PFSK-1 (cell line): ENCODE measurements at regions not wholly inside any gene's neighbourhood (a gene's known extent, or its start where the extent isn't known, plus 50 kb on each side); places are given as distances from the start of the nearest gene placed in this dataset.

ENCODE experiments used
- FOXP2 ChIP-seq: optimal IDR thresholded peaks from 2 replicates; pipeline ENCODE3; 2011; ENCODE audit warnings: borderline replicate concordance, control low read depth, inconsistent platforms; ENCODE audit not compliant: insufficient read depth; ENCODE audit errors: extremely low read length, extremely low read depth
- POLR2AphosphoS5 ChIP-seq: IDR thresholded peaks from 2 replicates; pipeline ENCODE4 v1.6.1; 2012; ENCODE audit warnings: low read depth, mild to moderate bottlenecking, control low read depth, low read length, moderate library complexity
- REST ChIP-seq, 2 experiments: IDR thresholded peaks; 2 replicates each; pipeline versions ENCODE4 v1.6.1 to v1.8.0; 2011 to 2012; ENCODE audit warnings: low read depth in 2 of 2, low read length in 2 of 2, control low read depth in 1 of 2, inconsistent platforms in 1 of 2, mild to moderate bottlenecking in 1 of 2, moderate library complexity in 1 of 2; ENCODE audit not compliant: insufficient read depth in 1 of 2
- SIN3A ChIP-seq: IDR thresholded peaks from 2 replicates; pipeline ENCODE4 v1.6.1; 2012; ENCODE audit warnings: mild to moderate bottlenecking, low read length, moderate library complexity, borderline replicate concordance; ENCODE audit not compliant: insufficient read depth
- TAF1 ChIP-seq: IDR thresholded peaks from 2 replicates; pipeline ENCODE4 v1.6.1; 2012; ENCODE audit warnings: low read length, control low read depth, borderline replicate concordance; ENCODE audit not compliant: insufficient read depth

- TF ChIP-seq TAF1 = no peak
- TF ChIP-seq POLR2AphosphoS5 = no peak
- TF ChIP-seq FOXP2 = no peak
- TF ChIP-seq REST (IDR thresholded peaks at IDR 0.05; ENCODE audit: insufficient read depth in 1 of 2, low read depth in 2 of 2, low read length in 2 of 2) = no peak
- TF ChIP-seq SIN3A = no peak
Observed at GRCh38 chr5:30956251-30956650, 237.2 kb upstream of the CDH6 start.
